ENCODE measurements at regions not wholly inside any gene's neighbourhood (a gene's known extent, or its start where the extent isn't known, plus 50 kb on each side); places are given as distances from the start of the nearest gene placed in this dataset. TPM values are rescaled to one million over a fixed set of nuclear protein-coding genes. Genes with fewer than 3 reads are reported as not detected.

- no peak for DNase-seq (ENCODE audit: low read depth)
- no peak overlapping the region for H3K4me3 ChIP-seq (ENCODE audit: low read depth, low read length)
- no peak for TF ChIP-seq CTCF (IDR thresholded peaks at IDR 0.05; ENCODE audit: insufficient read depth, low read depth, low read length)
These were observed 56.2 kb upstream of the DCBLD2 start for GRCh38 chr3:98957681-98958080.

GRCh38 chr3:98956008-98956407 is 54.5 kb upstream of the DCBLD2 start:
- no peak overlapping the region for H3K4me3 ChIP-seq (ENCODE audit: low read depth, low read length)
- TF ChIP-seq CTCF (IDR thresholded peaks at IDR 0.05; ENCODE audit: insufficient read depth, low read depth, low read length), result no peak
- DNase-seq (ENCODE audit: low read depth), result no peak

GRCh38 chr3:98954791-98955604 is 53.5 kb upstream of the DCBLD2 start:
- no peak overlapping the region for H3K4me3 ChIP-seq (ENCODE audit: low read depth, low read length)
- no peak for TF ChIP-seq CTCF (IDR thresholded peaks at IDR 0.05; ENCODE audit: insufficient read depth, low read depth, low read length)
- DNase-seq (ENCODE audit: low read depth), result no peak

GRCh38 chr3:98954242-98954641 is 52.7 kb upstream of the DCBLD2 start:
- no peak for DNase-seq (ENCODE audit: low read depth)
- no peak overlapping the region for H3K4me3 ChIP-seq (ENCODE audit: low read depth, low read length)
- TF ChIP-seq CTCF (IDR thresholded peaks at IDR 0.05; ENCODE audit: insufficient read depth, low read depth, low read length), result no peak

- no peak overlapping the region for H3K4me3 ChIP-seq (ENCODE audit: low read depth, low read length)
- no peak for TF ChIP-seq CTCF (IDR thresholded peaks at IDR 0.05; ENCODE audit: insufficient read depth, low read depth, low read length)
- no peak for DNase-seq (ENCODE audit: low read depth)
These were observed 50.9 kb upstream of the DCBLD2 start for GRCh38 chr3:98952404-98952803.

Small RNA genes lying in the stretch of these regions (small RNA-seq; reads per million reads assigned to genes)
- gene AC107297.1 (not detected), gene RF00066 (not detected)
